Lower leg skin (tissue), 4 donors: ENCODE measurements at regions not wholly inside any gene's neighbourhood (a gene's known extent, or its start where the extent isn't known, plus 50 kb on each side); places are given as distances from the start of the nearest gene placed in this dataset.

Source experiments
- DNase-seq, 2 donors: peaks; one replicate each; pipeline ENCODE4 v3.0.0-alpha.2; 2019; ENCODE audit warnings: low spot score in 2 of 2
- H3K4me3 ChIP-seq: fragments of 200-600 bp; sonication (generic); 2 replicates; pipeline ENCODE4 v1.5.1; 2017; ENCODE audit warnings: mild to moderate bottlenecking, low read depth; ENCODE audit not compliant: poor library complexity, severe bottlenecking
- CTCF ChIP-seq, 3 donors: fragments of 450-650 bp; IDR thresholded peaks; one replicate each; pipeline ENCODE4 v1.5.1; 2016; ENCODE audit warnings: antibody characterized with exemption in 3 of 3, mild to moderate bottlenecking in 3 of 3, moderate library complexity in 2 of 3
- POLR2A ChIP-seq, 2 donors: fragments of 450-650 bp; IDR thresholded peaks; one replicate each; pipeline ENCODE4 v1.6.1; 2016 to 2017; ENCODE audit warnings: antibody characterized with exemption in 2 of 2, mild to moderate bottlenecking in 1 of 2, moderate library complexity in 1 of 2
- WGBS, 2 donors: methylation state at CpG; one replicate each; pipeline ENCODE4 v1.1.5; 2018; 5-methylcytosine and 5-hydroxymethylcytosine counted together
- intact Hi-C: fragments of 100-400 bp; cut with DNase I; formaldehyde crosslinking; loops from one replicate; pipeline ENCODE4 v1.15.0; 2023; ENCODE audit warnings: low total_unique reads

GRCh38 chr1:79988401-79988800 lies 981.9 kb upstream of the ADGRL4 start:
- intact Hi-C loops, result no loop called here
- TF ChIP-seq CTCF (IDR thresholded peaks at IDR 0.05) (no peak), POLR2A (IDR thresholded peaks at IDR 0.05) (no peak)

GRCh38 chr1:79982211-79982610 lies 975.7 kb upstream of the ADGRL4 start:
- TF ChIP-seq POLR2A (IDR thresholded peaks at IDR 0.05) (no peak), CTCF (IDR thresholded peaks at IDR 0.05) (no peak)
- H3K4me3 ChIP-seq, result no peak overlapping the region
- intact Hi-C loops, result no loop called here
- DNase-seq, result peak; percentile 58 to 88
- 3% methylated on average over 3 of the region's 3 CpGs for WGBS, 2 donors

More at GRCh38 chr1:79988401-79988800, 981.9 kb upstream of the ADGRL4 start:
- WGBS, 2 donors, result 74 to 77% methylated on average over 3 of the region's 3 CpGs
- no peak overlapping the region for H3K4me3 ChIP-seq
- DNase-seq, result no peak

- intact Hi-C loops, result no loop called here
- H3K4me3 ChIP-seq, result no peak overlapping the region
- TF ChIP-seq CTCF (IDR thresholded peaks at IDR 0.05) (no peak), POLR2A (IDR thresholded peaks at IDR 0.05) (no peak)
- no peak for DNase-seq
- WGBS, 2 donors, result 48 to 73% methylated on average over 4 of the region's 4 CpGs
These were observed 975.0 kb upstream of the ADGRL4 start for GRCh38 chr1:79981481-79981880.

GRCh38 chr1:79979346-79979745 lies 972.8 kb upstream of the ADGRL4 start:
- no peak for DNase-seq
- H3K4me3 ChIP-seq, result no peak overlapping the region
- intact Hi-C loops, result no loop called here
- TF ChIP-seq POLR2A (IDR thresholded peaks at IDR 0.05) (no peak), CTCF (IDR thresholded peaks at IDR 0.05) (no peak)

GRCh38 chr1:79976287-79976686 lies 969.8 kb upstream of the ADGRL4 start:
- DNase-seq, result no peak
- intact Hi-C loops, result no loop called here
- TF ChIP-seq CTCF (IDR thresholded peaks at IDR 0.05) (no peak), POLR2A (IDR thresholded peaks at IDR 0.05) (no peak)
- H3K4me3 ChIP-seq, result no peak overlapping the region
- WGBS, 2 donors, result 40 to 62% methylated on average over 3 of the region's 3 CpGs

GRCh38 chr1:79974659-79975058 lies 968.1 kb upstream of the ADGRL4 start:
- DNase-seq, result no peak
- 90 to 92% methylated on average over 7 of the region's 7 CpGs for WGBS, 2 donors
- H3K4me3 ChIP-seq, result no peak overlapping the region
- no peak for TF ChIP-seq CTCF (IDR thresholded peaks at IDR 0.05)
- TF ChIP-seq POLR2A (IDR thresholded peaks at IDR 0.05), result no peak
- intact Hi-C loops, result no loop called here
